ENCODE measurements at regions not wholly inside any gene's neighbourhood (a gene's known extent, or its start where the extent isn't known, plus 50 kb on each side); places are given as distances from the start of the nearest gene placed in this dataset.

DNA sequence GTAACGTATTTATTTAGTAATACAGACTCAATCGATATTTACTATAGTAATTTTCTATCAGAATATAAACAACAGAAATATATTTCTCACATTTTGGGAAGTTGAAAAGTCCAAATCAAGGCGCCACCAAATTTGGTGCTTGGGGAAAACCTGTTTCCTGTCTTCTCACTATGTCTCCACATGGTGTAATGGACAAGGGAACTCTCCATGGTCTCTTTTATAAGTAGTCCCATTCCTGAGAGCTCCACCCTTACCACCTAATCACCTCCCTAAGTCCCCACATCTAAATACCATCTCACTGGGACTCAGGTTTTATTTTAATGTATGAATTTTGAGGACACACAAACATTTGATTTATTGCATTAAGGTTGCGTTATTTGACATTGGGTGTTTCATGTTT lies 848.0 kb downstream of the LTN1 start:
- TF ChIP-seq EGR1 (IDR thresholded peaks at IDR 0.05) (no peak), TAF1 (IDR thresholded peaks at IDR 0.05; ENCODE audit: low read depth) (no peak)

Measured in Ishikawa (cell line).